ENCODE measurements at regions not wholly inside any gene's neighbourhood (a gene's known extent, or its start where the extent isn't known, plus 50 kb on each side); places are given as distances from the start of the nearest gene placed in this dataset.

GRCh38 chr4:186918466-186918865 is 194.8 kb upstream of the FAT1 start:
- TF ChIP-seq SIN3A (IDR thresholded peaks at IDR 0.05; ENCODE audit: borderline replicate concordance, insufficient read depth, low read length) = no peak
- no peak for TF ChIP-seq FOXP2 (optimal IDR thresholded peaks at IDR 0.05; ENCODE audit: borderline replicate concordance, extremely low read depth, extremely low read length, insufficient read depth)
- TF ChIP-seq POLR2AphosphoS5 (IDR thresholded peaks at IDR 0.05; ENCODE audit: low read depth, low read length) = no peak
